ENCODE measurements at regions not wholly inside any gene's neighbourhood (a gene's known extent, or its start where the extent isn't known, plus 50 kb on each side); places are given as distances from the start of the nearest gene placed in this dataset.
"Not testable (repeated sequence)": the region's sequence is repeated elsewhere in the genome, so short reads cannot be mapped to it uniquely, and the experiment has no call there.

DNA sequence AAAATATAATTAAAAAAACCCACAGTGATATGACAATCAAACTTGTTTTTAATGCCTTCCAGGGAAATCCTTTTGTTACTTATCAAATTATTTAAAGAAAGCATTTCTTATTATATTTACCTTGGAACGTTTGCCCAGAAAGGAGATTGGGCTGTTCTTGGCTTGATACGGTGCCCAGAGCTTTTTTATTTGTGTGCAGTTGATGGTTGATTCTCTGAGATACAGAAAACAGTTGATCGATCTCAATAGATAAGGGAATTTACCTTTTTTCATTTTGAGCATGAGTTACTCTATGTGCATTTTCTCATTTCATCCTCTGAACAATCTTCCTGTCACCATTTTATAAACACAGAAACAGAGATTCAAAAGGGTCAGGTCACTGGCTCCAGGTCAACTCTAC is 72.5 kb upstream of the NEDD9 start:
- H4K20me1 ChIP-seq (ENCODE audit: insufficient read depth), result no peaks in the 10 kb centered on the region
- no peak overlapping the region for H2AFZ ChIP-seq (ENCODE audit: low read depth)
- H3F3A ChIP-seq (replicated peaks; ENCODE audit: insufficient read depth), result no peaks in the 10 kb centered on the region
- no peak overlapping the region for H3K9ac ChIP-seq
- H3K27ac ChIP-seq (ENCODE audit: low read depth in 2 of 2, low read length in 1 of 2), result no peak overlapping the region
- H3K27me3 ChIP-seq (ENCODE audit: insufficient read depth), result no peaks in the 10 kb centered on the region
- TF ChIP-seq, protein P1, sequence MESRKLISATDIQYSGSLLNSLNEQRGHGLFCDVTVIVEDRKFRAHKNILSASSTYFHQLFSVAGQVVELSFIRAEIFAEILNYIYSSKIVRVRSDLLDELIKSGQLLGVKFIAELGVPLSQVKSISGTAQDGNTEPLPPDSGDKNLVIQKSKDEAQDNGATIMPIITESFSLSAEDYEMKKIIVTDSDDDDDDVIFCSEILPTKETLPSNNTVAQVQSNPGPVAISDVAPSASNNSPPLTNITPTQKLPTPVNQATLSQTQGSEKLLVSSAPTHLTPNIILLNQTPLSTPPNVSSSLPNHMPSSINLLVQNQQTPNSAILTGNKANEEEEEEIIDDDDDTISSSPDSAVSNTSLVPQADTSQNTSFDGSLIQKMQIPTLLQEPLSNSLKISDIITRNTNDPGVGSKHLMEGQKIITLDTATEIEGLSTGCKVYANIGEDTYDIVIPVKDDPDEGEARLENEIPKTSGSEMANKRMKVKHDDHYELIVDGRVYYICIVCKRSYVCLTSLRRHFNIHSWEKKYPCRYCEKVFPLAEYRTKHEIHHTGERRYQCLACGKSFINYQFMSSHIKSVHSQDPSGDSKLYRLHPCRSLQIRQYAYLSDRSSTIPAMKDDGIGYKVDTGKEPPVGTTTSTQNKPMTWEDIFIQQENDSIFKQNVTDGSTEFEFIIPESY (IDR thresholded peaks at IDR 0.05; ENCODE audit: borderline replicate concordance, low read depth), result no peak
- TF ChIP-seq CHD2 (IDR thresholded peaks at IDR 0.05; ENCODE audit: low read length, partially characterized antibody) (no peak), POLR2AphosphoS5 (IDR thresholded peaks at IDR 0.05; ENCODE audit: low read depth, low read length) (no peak), GATA2 (CRISPR knock-in tag; IDR thresholded peaks at IDR 0.05) (no peak), TAF1 (IDR thresholded peaks at IDR 0.05; ENCODE audit: borderline replicate concordance, low read depth, low read length) (no peak), RCOR1 (IDR thresholded peaks at IDR 0.05; ENCODE audit: low read length) (no peak), EZH2phosphoT487 (IDR thresholded peaks at IDR 0.05; ENCODE audit: borderline replicate concordance, low read depth) (no peak), RFX5 (IDR thresholded peaks at IDR 0.05; ENCODE audit: low read length) (no peak), NRF1 (IDR thresholded peaks at IDR 0.05; ENCODE audit: low read depth, low read length) (no peak), YY1 (IDR thresholded peaks at IDR 0.05; ENCODE audit: low read depth) (no peak), RAD21 (IDR thresholded peaks at IDR 0.05; ENCODE audit: low read length) (no peak), ELF1 (IDR thresholded peaks at IDR 0.05) (no peak), RXRA (IDR thresholded peaks at IDR 0.05; ENCODE audit: borderline replicate concordance, low read depth) (no peak)
- TF ChIP-seq, protein P2, sequence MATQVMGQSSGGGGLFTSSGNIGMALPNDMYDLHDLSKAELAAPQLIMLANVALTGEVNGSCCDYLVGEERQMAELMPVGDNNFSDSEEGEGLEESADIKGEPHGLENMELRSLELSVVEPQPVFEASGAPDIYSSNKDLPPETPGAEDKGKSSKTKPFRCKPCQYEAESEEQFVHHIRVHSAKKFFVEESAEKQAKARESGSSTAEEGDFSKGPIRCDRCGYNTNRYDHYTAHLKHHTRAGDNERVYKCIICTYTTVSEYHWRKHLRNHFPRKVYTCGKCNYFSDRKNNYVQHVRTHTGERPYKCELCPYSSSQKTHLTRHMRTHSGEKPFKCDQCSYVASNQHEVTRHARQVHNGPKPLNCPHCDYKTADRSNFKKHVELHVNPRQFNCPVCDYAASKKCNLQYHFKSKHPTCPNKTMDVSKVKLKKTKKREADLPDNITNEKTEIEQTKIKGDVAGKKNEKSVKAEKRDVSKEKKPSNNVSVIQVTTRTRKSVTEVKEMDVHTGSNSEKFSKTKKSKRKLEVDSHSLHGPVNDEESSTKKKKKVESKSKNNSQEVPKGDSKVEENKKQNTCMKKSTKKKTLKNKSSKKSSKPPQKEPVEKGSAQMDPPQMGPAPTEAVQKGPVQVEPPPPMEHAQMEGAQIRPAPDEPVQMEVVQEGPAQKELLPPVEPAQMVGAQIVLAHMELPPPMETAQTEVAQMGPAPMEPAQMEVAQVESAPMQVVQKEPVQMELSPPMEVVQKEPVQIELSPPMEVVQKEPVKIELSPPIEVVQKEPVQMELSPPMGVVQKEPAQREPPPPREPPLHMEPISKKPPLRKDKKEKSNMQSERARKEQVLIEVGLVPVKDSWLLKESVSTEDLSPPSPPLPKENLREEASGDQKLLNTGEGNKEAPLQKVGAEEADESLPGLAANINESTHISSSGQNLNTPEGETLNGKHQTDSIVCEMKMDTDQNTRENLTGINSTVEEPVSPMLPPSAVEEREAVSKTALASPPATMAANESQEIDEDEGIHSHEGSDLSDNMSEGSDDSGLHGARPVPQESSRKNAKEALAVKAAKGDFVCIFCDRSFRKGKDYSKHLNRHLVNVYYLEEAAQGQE (IDR thresholded peaks at IDR 0.05; ENCODE audit: low read depth, low read length), result no peak
- TF ChIP-seq, protein P3, sequence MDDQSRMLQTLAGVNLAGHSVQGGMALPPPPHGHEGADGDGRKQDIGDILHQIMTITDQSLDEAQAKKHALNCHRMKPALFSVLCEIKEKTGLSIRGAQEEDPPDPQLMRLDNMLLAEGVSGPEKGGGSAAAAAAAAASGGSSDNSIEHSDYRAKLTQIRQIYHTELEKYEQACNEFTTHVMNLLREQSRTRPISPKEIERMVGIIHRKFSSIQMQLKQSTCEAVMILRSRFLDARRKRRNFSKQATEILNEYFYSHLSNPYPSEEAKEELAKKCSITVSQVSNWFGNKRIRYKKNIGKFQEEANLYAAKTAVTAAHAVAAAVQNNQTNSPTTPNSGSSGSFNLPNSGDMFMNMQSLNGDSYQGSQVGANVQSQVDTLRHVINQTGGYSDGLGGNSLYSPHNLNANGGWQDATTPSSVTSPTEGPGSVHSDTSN (IDR thresholded peaks at IDR 0.05), result no peak
- H3K9me2 ChIP-seq, result no peaks in the 10 kb centered on the region
- H3K4me2 ChIP-seq, result no peak overlapping the region
- CTCF ChIA-PET, result interaction anchor here (0.7 kb wide), 1 partner anchor 70 kb away, joined by 3 read pairs; no protein-coding TSS in a partner anchor
- H3K4me1 ChIP-seq (ENCODE audit: control insufficient read depth in 1 of 2, insufficient read depth in 2 of 2, low read depth in 1 of 2, low read length in 1 of 2), result peaks cover 0 to 2% of the 10 kb centered on the region in 2 experiments; a peak in 1 of 4 replicates
- no peaks in the 10 kb centered on the region for H3K79me2 ChIP-seq (ENCODE audit: insufficient read depth)
- H3K4me3 ChIP-seq (ENCODE audit: low read depth in 2 of 2, low read length in 1 of 2), result no peak overlapping the region
- no peak for DNase-seq
- no peaks in the 10 kb centered on the region for H3K9me3 ChIP-seq
- POLR2A ChIA-PET, result no interaction called here
- no peaks in the 10 kb centered on the region for H3K36me3 ChIP-seq (replicated peaks in 1 of 2; ENCODE audit: control insufficient read depth in 1 of 2, insufficient read depth in 2 of 2, low read length in 1 of 2)
- 79% methylated on average over 3 of the region's 3 CpGs for WGBS (ENCODE audit: low lambda C conversion rate)

DNA sequence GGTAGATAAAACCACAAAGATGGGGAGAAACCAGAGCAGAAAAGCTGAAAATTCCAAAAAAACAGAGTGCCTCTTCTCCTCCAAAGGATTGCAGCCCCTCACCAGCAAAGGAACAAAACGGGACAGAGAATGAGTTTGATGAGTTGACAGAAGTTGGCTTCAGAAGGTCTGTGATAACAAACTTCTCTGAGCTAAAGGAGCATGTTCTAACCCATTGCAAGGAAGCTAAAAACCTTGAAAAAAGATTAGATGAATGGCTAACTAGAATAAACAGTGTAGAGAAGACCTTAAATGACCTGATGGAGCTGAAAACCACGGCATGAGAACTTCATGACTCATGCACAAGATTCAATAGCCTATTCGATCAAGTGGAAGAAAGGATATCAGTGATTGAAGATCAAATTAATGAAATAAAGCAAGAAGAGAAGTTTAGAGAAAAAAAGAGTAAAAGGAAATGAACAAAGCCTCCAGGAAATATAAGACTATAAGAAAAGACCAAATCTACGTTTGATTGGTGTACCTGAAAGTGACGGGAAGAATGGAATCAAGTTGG is 67.5 kb upstream of the NEDD9 start:
- H3K36me3 ChIP-seq (replicated peaks in 1 of 2; ENCODE audit: control insufficient read depth in 1 of 2, insufficient read depth in 2 of 2, low read length in 1 of 2); H3F3A ChIP-seq (replicated peaks; ENCODE audit: insufficient read depth); H3K4me2 ChIP-seq; DNase-seq; H3K9me2 ChIP-seq; H3K79me2 ChIP-seq (ENCODE audit: insufficient read depth); H3K4me1 ChIP-seq (ENCODE audit: control insufficient read depth in 1 of 2, insufficient read depth in 2 of 2, low read depth in 1 of 2, low read length in 1 of 2); POLR2A ChIA-PET; H4K20me1 ChIP-seq (ENCODE audit: insufficient read depth); H3K27ac ChIP-seq (ENCODE audit: low read depth in 2 of 2, low read length in 1 of 2); H3K9ac ChIP-seq; H3K9me3 ChIP-seq; H3K4me3 ChIP-seq (ENCODE audit: low read depth in 2 of 2, low read length in 1 of 2); H3K27me3 ChIP-seq (ENCODE audit: insufficient read depth); H2AFZ ChIP-seq (ENCODE audit: low read depth): not testable (repeated sequence)
- 71% methylated on average over 5 of the region's 5 CpGs for WGBS (ENCODE audit: low lambda C conversion rate)
- CTCF ChIA-PET, result interaction anchor here (1.3 kb wide), 1 partner anchor 10 kb away, joined by 3 read pairs; no protein-coding TSS in a partner anchor

DNA sequence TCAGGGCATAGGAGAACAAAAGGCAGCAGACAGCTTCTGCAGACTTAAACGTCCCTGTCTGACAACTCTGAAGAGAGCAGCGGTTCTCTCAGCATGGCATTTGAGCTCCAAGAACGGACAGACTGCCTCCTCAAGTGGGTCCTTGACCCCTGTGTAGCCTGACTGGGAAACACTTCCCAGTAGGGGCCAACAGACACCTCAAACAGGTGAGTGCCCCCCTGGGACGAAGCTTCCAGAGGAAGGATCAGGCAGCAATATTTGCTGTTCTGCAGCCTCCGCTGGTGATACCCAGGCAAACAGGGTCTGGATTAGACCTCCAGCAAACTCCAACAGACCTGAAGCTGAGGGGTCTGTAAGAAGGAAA is 66.9 kb upstream of the NEDD9 start:
- H3K9ac ChIP-seq; H3K9me3 ChIP-seq; H3K9me2 ChIP-seq; H3K27me3 ChIP-seq (ENCODE audit: insufficient read depth); H3K36me3 ChIP-seq (replicated peaks in 1 of 2; ENCODE audit: control insufficient read depth in 1 of 2, insufficient read depth in 2 of 2, low read length in 1 of 2); DNase-seq; POLR2A ChIA-PET; H2AFZ ChIP-seq (ENCODE audit: low read depth); H3K27ac ChIP-seq (ENCODE audit: low read depth in 2 of 2, low read length in 1 of 2); H3F3A ChIP-seq (replicated peaks; ENCODE audit: insufficient read depth); H4K20me1 ChIP-seq (ENCODE audit: insufficient read depth); H3K4me1 ChIP-seq (ENCODE audit: control insufficient read depth in 1 of 2, insufficient read depth in 2 of 2, low read depth in 1 of 2, low read length in 1 of 2); H3K4me3 ChIP-seq (ENCODE audit: low read depth in 2 of 2, low read length in 1 of 2); H3K4me2 ChIP-seq; H3K79me2 ChIP-seq (ENCODE audit: insufficient read depth): not testable (repeated sequence)
- 73% methylated on average over 5 of the region's 5 CpGs for WGBS (ENCODE audit: low lambda C conversion rate)
- CTCF ChIA-PET, result interaction anchor here (1.3 kb wide), 1 partner anchor 11 kb away, joined by 3 read pairs; no protein-coding TSS in a partner anchor
